Spleen (tissue), 11 donors: ENCODE measurements at regions not wholly inside any gene's neighbourhood (a gene's known extent, or its start where the extent isn't known, plus 50 kb on each side); places are given as distances from the start of the nearest gene placed in this dataset.

Source experiments
- DNase-seq: peaks from one replicate; pipeline ENCODE4 v3.0.0-alpha.2; 2020
- H3K27ac ChIP-seq, 8 donors: fragments of 200-600 bp; sonication (generic) in 7 of 8; 1 replicate in 4 of 8; 2 replicates in 4 of 8; pipeline versions ENCODE4 v1.5.0 to v1.8.0; 2016 to 2021; ENCODE audit warnings: inconsistent platforms in 4 of 8, mild to moderate bottlenecking in 4 of 8, moderate library complexity in 1 of 8
- H3K27me3 ChIP-seq, 7 donors: fragments of 200-600 bp; sonication (generic) in 6 of 7; replicated peaks in 1 of 7; 1 replicate in 4 of 7; 2 replicates in 3 of 7; pipeline versions ENCODE4 v1.5.0 to v1.8.0; 2016 to 2021; ENCODE audit warnings: inconsistent platforms in 3 of 7, mild to moderate bottlenecking in 1 of 7
- H3K36me3 ChIP-seq, 6 donors: fragments of 200-600 bp; sonication (generic) in 5 of 6; 1 replicate in 4 of 6; 2 replicates in 2 of 6; pipeline versions ENCODE4 v1.5.0 to v1.8.0; 2016 to 2021; ENCODE audit warnings: inconsistent platforms in 2 of 6
- H3K4me1 ChIP-seq, 6 donors: fragments of 200-600 bp; sonication (generic) in 5 of 6; 1 replicate in 3 of 6; 2 replicates in 3 of 6; pipeline versions ENCODE4 v1.5.0 to v1.8.0; 2016 to 2021; ENCODE audit warnings: inconsistent platforms in 3 of 6
- H3K4me3 ChIP-seq, 8 donors: fragments of 200-600 bp; sonication (generic) in 7 of 8; 1 replicate in 4 of 8; 2 replicates in 4 of 8; pipeline versions ENCODE4 v1.5.0 to v1.8.0; 2016 to 2021; ENCODE audit warnings: inconsistent platforms in 4 of 8, mild to moderate bottlenecking in 4 of 8, moderate library complexity in 2 of 8
- H3K9me3 ChIP-seq, 8 donors: fragments of 200-600 bp; sonication (generic) in 7 of 8; 1 replicate in 4 of 8; 2 replicates in 4 of 8; pipeline versions ENCODE4 v1.5.0 to v1.8.0; 2016 to 2021; ENCODE audit warnings: inconsistent platforms in 4 of 8
- CTCF ChIP-seq, 11 experiments: fragments of 200-600 bp in 7 of 11; fragments of 450-650 bp in 4 of 11; sonication (generic) in 4 of 11; IDR thresholded peaks in 8 of 11; conservative IDR thresholded peaks in 3 of 11; 1 replicate in 7 of 11; 2 replicates in 4 of 11; pipeline versions ENCODE4 v1.4.0 to v1.8.0; 2016 to 2021; ENCODE audit warnings: antibody characterized with exemption in 11 of 11, inconsistent platforms in 4 of 11, mild to moderate bottlenecking in 1 of 11
- POLR2A ChIP-seq, 3 donors: fragments of 450-650 bp; IDR thresholded peaks; one replicate each; pipeline ENCODE4 v1.5.1; 2017; ENCODE audit warnings: antibody characterized with exemption in 3 of 3, mild to moderate bottlenecking in 1 of 3
- POLR2AphosphoS5 ChIP-seq, 3 donors: sonication (generic); formaldehyde crosslinking; IDR thresholded peaks; one replicate each; pipeline ENCODE4 v1.5.1; 2017; ENCODE audit warnings: antibody characterized with exemption in 3 of 3
- WGBS, 5 donors: extraction: QIAGEN DNeasy Blood & Tissue Kit in 3 of 5; methylation state at CpG; one replicate each; pipeline versions ENCODE4 v1.1.5 to v1.1.7; 2013 to 2018; 5-methylcytosine and 5-hydroxymethylcytosine counted together
- intact Hi-C: fragments of 100-400 bp; cut with DNase I; formaldehyde crosslinking; loops from one replicate; pipeline ENCODE4 v1.15.0; 2023; ENCODE audit warnings: low total_unique reads
- donor health status: healthy with polysubstance abuse.
- donor health status: DM: no; HTN: no; CAD: no; lungs with moderate emphysema.
- donor health status: DM: no; HTN: no; CAD: no.
- donor health status: Bipolar disorder and iron deficiency.
- donor health status: healthy.
- donor health status: DM: no; HTN: no; CAD: no.
- donor health status: DM: yes; HTN: yes; CAD: no.

DNA sequence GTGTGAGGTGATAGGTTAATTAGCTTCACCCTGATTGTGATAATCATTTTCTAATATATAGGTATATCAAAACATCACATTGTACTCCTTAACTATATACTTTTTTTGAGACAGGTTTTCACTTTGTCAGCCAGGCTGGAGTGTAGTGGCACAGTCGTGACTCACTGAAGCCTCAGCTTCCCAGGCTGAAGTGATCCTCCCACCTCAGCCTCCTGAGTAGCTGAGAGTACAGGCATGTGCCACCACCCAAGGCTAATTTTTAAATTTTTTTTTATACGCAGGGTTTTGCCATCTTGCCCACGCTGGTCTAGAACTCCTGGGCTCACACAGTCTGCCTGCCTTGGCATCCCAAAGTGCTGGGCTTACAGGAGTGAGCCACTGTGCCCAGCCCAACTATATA lies 455.3 kb upstream of the MAF start:
- DNase-seq: no peak
- 73 to 95% (median 83%) methylated on average over 3 of the region's 3 CpGs for WGBS, 5 donors
- Histone ChIP-seq H3K4me3 (no peak overlapping the region), H3K27ac (no peak overlapping the region), H3K4me1 (no peaks in the 10 kb centered on the region), H3K9me3 (no peaks in the 10 kb centered on the region), H3K36me3 (no peaks in the 10 kb centered on the region), H3K27me3 (no peaks in the 10 kb centered on the region)
- no peak for TF ChIP-seq CTCF (IDR thresholded peaks at IDR 0.05 in 8 of 11, conservative IDR thresholded peaks at IDR 0.05 in 3 of 11)
- TF ChIP-seq POLR2A (IDR thresholded peaks at IDR 0.05): no peak
- TF ChIP-seq POLR2AphosphoS5 (IDR thresholded peaks at IDR 0.05): no peak
- intact Hi-C loops: no loop called here

- H3K4me1 ChIP-seq: no peaks in the 10 kb centered on the region
- H3K4me3 ChIP-seq: no peak overlapping the region
- H3K27ac ChIP-seq: no peak overlapping the region
- no peak for DNase-seq
- no peaks in the 10 kb centered on the region for H3K27me3 ChIP-seq
- 86 to 96% (median 90%) methylated on average over 2 of the region's 2 CpGs for WGBS, 5 donors
- intact Hi-C loops: no loop called here
- no peaks in the 10 kb centered on the region for H3K36me3 ChIP-seq
- no peak for TF ChIP-seq POLR2A (IDR thresholded peaks at IDR 0.05)
- TF ChIP-seq POLR2AphosphoS5 (IDR thresholded peaks at IDR 0.05): no peak
- no peak for TF ChIP-seq CTCF (IDR thresholded peaks at IDR 0.05 in 8 of 11, conservative IDR thresholded peaks at IDR 0.05 in 3 of 11)
- H3K9me3 ChIP-seq: no peaks in the 10 kb centered on the region
Measured at GRCh38 chr16:80054647-80055046, 454.1 kb upstream of the MAF start.

GRCh38 chr16:80051040-80051439 lies 450.5 kb upstream of the MAF start:
- Histone ChIP-seq H3K4me3 (no peak overlapping the region), H3K4me1 (no peaks in the 10 kb centered on the region), H3K36me3 (no peaks in the 10 kb centered on the region), H3K9me3 (no peaks in the 10 kb centered on the region), H3K27ac (no peak overlapping the region), H3K27me3 (peaks cover 0 to 4% (median 0%) of the 10 kb centered on the region in 7 donors)
- intact Hi-C loops: no loop called here
- WGBS, 5 donors: 86 to 92% (median 89%) methylated on average over 9 of the region's 9 CpGs
- no peak for DNase-seq
- TF ChIP-seq POLR2A (IDR thresholded peaks at IDR 0.05): no peak
- TF ChIP-seq POLR2AphosphoS5 (IDR thresholded peaks at IDR 0.05): no peak
- no peak for TF ChIP-seq CTCF (IDR thresholded peaks at IDR 0.05 in 8 of 11, conservative IDR thresholded peaks at IDR 0.05 in 3 of 11)

- peaks cover 0 to 13% (median 0%) of the 10 kb centered on the region in 7 donors for H3K27me3 ChIP-seq
- DNase-seq: no peak
- WGBS, 5 donors: 49 to 73% (median 70%) methylated on average over 1 of the region's 1 CpG
- H3K4me1 ChIP-seq: no peaks in the 10 kb centered on the region
- no peak overlapping the region for H3K4me3 ChIP-seq
- no peaks in the 10 kb centered on the region for H3K36me3 ChIP-seq
- TF ChIP-seq POLR2A (IDR thresholded peaks at IDR 0.05) (no peak), CTCF (IDR thresholded peaks at IDR 0.05 in 8 of 11, conservative IDR thresholded peaks at IDR 0.05 in 3 of 11) (no peak), POLR2AphosphoS5 (IDR thresholded peaks at IDR 0.05) (no peak)
- H3K27ac ChIP-seq: no peak overlapping the region
- H3K9me3 ChIP-seq: no peaks in the 10 kb centered on the region
- intact Hi-C loops: no loop called here
Measured at GRCh38 chr16:80048250-80048649, 447.7 kb upstream of the MAF start.
